ENCODE measurements at regions not wholly inside any gene's neighbourhood (a gene's known extent, or its start where the extent isn't known, plus 50 kb on each side); places are given as distances from the start of the nearest gene placed in this dataset.

GRCh38 chr4:14917298-14917633, 85.0 kb upstream of the CPEB2 start (continued):
- TF ChIP-seq CHD7 (IDR thresholded peaks at IDR 0.05; ENCODE audit: insufficient replicate concordance, low read length) (no peak), ASH2L (IDR thresholded peaks at IDR 0.05; ENCODE audit: low read length) (no peak), FOSL1 (IDR thresholded peaks at IDR 0.05; ENCODE audit: insufficient read depth, low read depth, low read length) (no peak), TAF1 (IDR thresholded peaks at IDR 0.05; ENCODE audit: low read depth, low read length) (no peak), RBBP5 (IDR thresholded peaks at IDR 0.05; ENCODE audit: borderline replicate concordance, low read depth, low read length) (no peak), CREB1 (IDR thresholded peaks at IDR 0.05) (no peak), BRCA1 (IDR thresholded peaks at IDR 0.05; ENCODE audit: low read depth, low read length) (no peak), SIN3A (conservative IDR thresholded peaks at IDR 0.05 in 1 of 2, IDR thresholded peaks at IDR 0.05 in 1 of 2; ENCODE audit: low read depth in 1 of 2, low read length in 2 of 2) (no peak), SP4 (IDR thresholded peaks at IDR 0.05; ENCODE audit: low read length) (no peak), POLR2A (IDR thresholded peaks at IDR 0.05; ENCODE audit: control extremely low read depth in 1 of 2, low read depth in 2 of 2, low read length in 2 of 2) (no peak)

Measured in H1 (cell line).